B cell (primary cell): ENCODE measurements at regions not wholly inside any gene's neighbourhood (a gene's known extent, or its start where the extent isn't known, plus 50 kb on each side); places are given as distances from the start of the nearest gene placed in this dataset.

Experiments used
- CTCF ChIP-seq: fragments of 200-600 bp; IDR thresholded peaks from one replicate; pipeline ENCODE4 v1.8.0; 2022; ENCODE audit warnings: antibody characterized with exemption, mild to moderate bottlenecking
- EZH2 ChIP-seq: IDR thresholded peaks from 2 replicates; pipeline ENCODE4 v1.6.1; 2012; ENCODE audit warnings: borderline replicate concordance, low read depth, mild to moderate bottlenecking, moderate library complexity, low read length; ENCODE audit not compliant: insufficient read depth, poor library complexity, severe bottlenecking

GRCh38 chr3:106542101-106542769 lies 673.4 kb upstream of the CBLB start:
- TF ChIP-seq CTCF (no peak), EZH2 (no peak)
